Endothelial cell of umbilical vein (primary cell): ENCODE measurements at regions not wholly inside any gene's neighbourhood (a gene's known extent, or its start where the extent isn't known, plus 50 kb on each side); places are given as distances from the start of the nearest gene placed in this dataset.

Experiments used
- BruUV-seq: library from RNA; stranded (reverse); fragments of 400-500 nt; replicated peaks from 2 replicates; lab custom pipeline; 2021; lab: Mats Ljungman, UMichigan
- CTCF ChIA-PET: fragments of 300-600, 350-600 bp; sonication (Branson Sonifier 250); formaldehyde crosslinking; loops from one replicate; lab custom pipeline; 2021; ENCODE audit warnings: antibody characterized with exemption, inconsistent platforms; lab: Charles Lee
- POLR2A ChIA-PET: fragments of 300-600, 350-600 bp; sonication (Branson Sonifier 250); formaldehyde crosslinking; loops from one replicate; lab custom pipeline; 2021; ENCODE audit warnings: antibody characterized with exemption, inconsistent platforms; lab: Charles Lee
- DNase-seq: peaks from one replicate; pipeline ENCODE4 v3.0.0-alpha.2; 2011; ENCODE audit warnings: low read depth, low spot score
- FAIRE-seq: peaks from 2 replicates; lab custom pipeline; 2011; peaks lifted over from hg19 to GRCh38; lab: Jason Lieb, UNC
- H2AFZ ChIP-seq: 2 replicates; pipeline ENCODE4 v1.6.0; 2012; ENCODE audit warnings: low read depth, low read length, control low read depth, inconsistent platforms
- H3K27ac ChIP-seq: 2 replicates; pipeline ENCODE4 v1.5.1; 2011; ENCODE audit warnings: low read depth, mild to moderate bottlenecking, control low read depth, low read length, moderate library complexity; ENCODE audit not compliant: insufficient read depth
- H3K27me3 ChIP-seq, 2 experiments: 2 replicates each; pipeline versions ENCODE4 v1.6.0 to v1.6.1; 2011; ENCODE audit warnings: low read length in 2 of 2, mixed read lengths in 1 of 2; ENCODE audit not compliant: control insufficient read depth in 2 of 2, insufficient read depth in 2 of 2
- H3K36me3 ChIP-seq, 2 experiments: 2 replicates in 1 of 2; 3 replicates in 1 of 2; pipeline ENCODE4 v1.5.1; 2011; ENCODE audit warnings: low read length in 2 of 2, mild to moderate bottlenecking in 1 of 2, moderate library complexity in 1 of 2; ENCODE audit not compliant: control insufficient read depth in 2 of 2, insufficient read depth in 2 of 2; ENCODE audit errors: extremely low read depth in 1 of 2
- H3K4me1 ChIP-seq: 3 replicates; pipeline ENCODE4 v1.5.1; 2011; ENCODE audit warnings: mild to moderate bottlenecking, low read length; ENCODE audit not compliant: control insufficient read depth, insufficient read depth; ENCODE audit errors: extremely low read depth
- H3K4me2 ChIP-seq: 2 replicates; pipeline ENCODE4 v1.6.1; 2011; ENCODE audit warnings: low read length, control low read depth, mixed read lengths; ENCODE audit not compliant: insufficient read depth
- H3K4me3 ChIP-seq, 3 experiments: fragments of 200-600 bp in 1 of 3; sonication (generic), shearing (Covaris generic) in 1 of 3; replicated peaks in 1 of 3; 2 replicates each; pipeline ENCODE4 v1.5.1; 2011 to 2016; ENCODE audit warnings: control low read depth in 3 of 3, low read length in 3 of 3, mild to moderate bottlenecking in 2 of 3, inconsistent platforms in 1 of 3, low read depth in 1 of 3, moderate library complexity in 1 of 3; ENCODE audit not compliant: insufficient read depth in 1 of 3
- H3K79me2 ChIP-seq: 2 replicates; pipeline ENCODE4 v1.6.0; 2012; ENCODE audit warnings: low read length, inconsistent platforms; ENCODE audit not compliant: control insufficient read depth, insufficient read depth
- H3K9ac ChIP-seq: replicated peaks from 2 replicates; pipeline ENCODE3; 2011; ENCODE audit warnings: low read length, control low read depth; ENCODE audit not compliant: insufficient read depth; ENCODE audit errors: extremely low read depth
- H3K9me1 ChIP-seq: replicated peaks from 3 replicates; pipeline ENCODE4 v1.6.0; 2011; ENCODE audit warnings: mild to moderate bottlenecking, low read length; ENCODE audit not compliant: control insufficient read depth, insufficient read depth; ENCODE audit errors: extremely low read depth
- H3K9me3 ChIP-seq: replicated peaks from 2 replicates; pipeline ENCODE4 v1.5.1; 2012; ENCODE audit warnings: low read length, inconsistent platforms; ENCODE audit not compliant: control insufficient read depth, insufficient read depth
- H4K20me1 ChIP-seq: replicated peaks from 2 replicates; pipeline ENCODE3; 2011; ENCODE audit warnings: mild to moderate bottlenecking, low read length; ENCODE audit not compliant: control insufficient read depth, insufficient read depth; ENCODE audit errors: extremely low read depth
- CTCF ChIP-seq, 2 donors: IDR thresholded peaks; 1 replicate in 1 of 2; 2 replicates in 1 of 2; pipeline ENCODE4 v1.5.1; 2011; ENCODE audit warnings: low read length in 2 of 2, mild to moderate bottlenecking in 2 of 2, moderate library complexity in 2 of 2, control low read depth in 1 of 2, inconsistent platforms in 1 of 2, low read depth in 1 of 2; ENCODE audit not compliant: insufficient read depth in 1 of 2; ENCODE audit errors: extremely low read depth in 1 of 2
- EZH2 ChIP-seq: IDR thresholded peaks from 2 replicates; pipeline ENCODE4 v1.6.1; 2012; ENCODE audit warnings: borderline replicate concordance, low read depth, mild to moderate bottlenecking, moderate library complexity, low read length, inconsistent platforms; ENCODE audit not compliant: severe bottlenecking
- FOS ChIP-seq: IDR thresholded peaks from 2 replicates; pipeline ENCODE4 v1.6.1; 2011; ENCODE audit warnings: mild to moderate bottlenecking, low read length, moderate library complexity, borderline replicate concordance; ENCODE audit not compliant: insufficient read depth
- GATA2 ChIP-seq: IDR thresholded peaks from 2 replicates; pipeline ENCODE4 v1.7.0; 2011; ENCODE audit warnings: low read depth, mild to moderate bottlenecking, moderate library complexity, mixed read lengths, low read length; ENCODE audit not compliant: insufficient read length, insufficient read depth
- JUN ChIP-seq: IDR thresholded peaks from 2 replicates; pipeline ENCODE4 v1.6.1; 2011; ENCODE audit warnings: borderline replicate concordance, low read depth; ENCODE audit not compliant: insufficient read length, insufficient read depth
- MAX ChIP-seq: IDR thresholded peaks from 2 replicates; pipeline ENCODE4 v1.6.1; 2011; ENCODE audit not compliant: insufficient read depth, insufficient read length
- MYC ChIP-seq: IDR thresholded peaks from one replicate; pipeline ENCODE4 v1.6.1; 2011; ENCODE audit warnings: mild to moderate bottlenecking, low read depth, low read length
- POLR2A ChIP-seq: IDR thresholded peaks from 2 replicates; pipeline ENCODE4 v1.6.1; 2012; ENCODE audit warnings: low read depth, mild to moderate bottlenecking, control low read depth, low read length
- POLR2AphosphoS5 ChIP-seq: IDR thresholded peaks from 2 replicates; pipeline ENCODE4 v1.6.1; 2012; ENCODE audit warnings: low read depth, mild to moderate bottlenecking, control low read depth, low read length, moderate library complexity; ENCODE audit not compliant: insufficient read depth
- dilution Hi-C: fragments of 300-500 bp; cut with MboI; formaldehyde crosslinking; loops from one replicate; pipeline ENCODE4 v1.15.0; 2019; ENCODE audit warnings: low sequenced_read_pairs; ENCODE audit not compliant: extremely low pct_ligation_motif_present
- intact Hi-C: fragments of 100-400 bp; cut with micrococcal nuclease; formaldehyde crosslinking; loops from one replicate; pipeline ENCODE4 v1.10.0; 2022

- H3K27ac ChIP-seq = no peak overlapping the region
- H3K27me3 ChIP-seq = no peaks in the 10 kb centered on the region
- H3K4me3 ChIP-seq = no peak overlapping the region
- ChIA-PET CTCF (interaction anchor here (0.7 to 1.6 kb wide), 3 partner anchors 8 to 19 kb away, joined by 3 to 6 read pairs (median 5); no protein-coding TSS in a partner anchor), POLR2A (no interaction called here)
- no peak overlapping the region for H3K9ac ChIP-seq
- TF ChIP-seq FOS (no peak), POLR2A (no peak), CTCF (IDR thresholded peaks at IDR 0.05; ENCODE audit: extremely low read depth in 1 of 2, insufficient read depth in 1 of 2, low read depth in 1 of 2, low read length in 2 of 2) (no peak), MYC (no peak), JUN (no peak), GATA2 (no peak), EZH2 (no peak), MAX (no peak), POLR2AphosphoS5 (no peak)
- no peaks in the 10 kb centered on the region for H4K20me1 ChIP-seq
- dilution Hi-C loops = no loop called here
- H3K79me2 ChIP-seq = no peaks in the 10 kb centered on the region
- no peak overlapping the region for H3K4me2 ChIP-seq
- intact Hi-C loops = no loop called here
- no peaks in the 10 kb centered on the region for H3K9me1 ChIP-seq
- no peaks in the 10 kb centered on the region for H3K4me1 ChIP-seq
- H2AFZ ChIP-seq = no peak overlapping the region
- DNase-seq (peak; percentile 12), FAIRE-seq (no peak)
- H3K9me3 ChIP-seq = no peaks in the 10 kb centered on the region
- H3K36me3 ChIP-seq = no peaks in the 10 kb centered on the region
- BruUV-seq = no TSS peak
These were observed 130.7 kb upstream of the TMEM164 start for GRCh38 chrX:109872021-109872732.
